ENCODE measurements at regions not wholly inside any gene's neighbourhood (a gene's known extent, or its start where the extent isn't known, plus 50 kb on each side); places are given as distances from the start of the nearest gene placed in this dataset.

DNA sequence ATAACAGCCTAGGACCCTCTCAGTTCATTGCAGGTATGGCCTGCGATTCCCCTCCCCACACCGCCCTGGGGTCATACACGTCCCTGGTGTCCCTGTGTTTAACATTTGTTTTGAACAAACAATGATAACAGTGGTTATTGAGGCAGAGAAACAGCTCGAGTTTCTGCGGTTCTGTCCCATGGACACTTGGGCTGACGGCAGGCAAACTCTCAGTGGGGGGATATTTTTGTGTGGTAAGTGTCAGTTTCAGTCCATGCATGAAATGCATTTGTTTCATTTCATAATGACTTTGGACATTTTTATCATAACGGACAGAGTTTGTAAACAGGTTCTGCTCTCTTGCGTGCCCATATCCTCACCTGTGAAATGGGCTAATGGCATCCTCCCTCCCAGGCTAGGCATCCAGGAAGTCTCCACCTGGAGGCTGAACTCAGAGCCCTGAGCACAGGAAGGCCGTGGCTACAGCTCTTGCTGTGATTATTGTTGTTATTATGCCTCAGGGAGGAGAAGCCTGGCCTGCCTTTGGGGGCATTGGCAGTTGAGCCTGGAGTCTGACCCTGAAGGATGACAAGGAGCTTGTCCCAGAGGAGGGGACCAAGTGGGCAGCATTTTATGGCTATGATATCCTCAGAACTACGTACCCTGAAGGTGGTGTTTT is 190.9 kb downstream of the GADD45G start:
- TF ChIP-seq, protein P1, sequence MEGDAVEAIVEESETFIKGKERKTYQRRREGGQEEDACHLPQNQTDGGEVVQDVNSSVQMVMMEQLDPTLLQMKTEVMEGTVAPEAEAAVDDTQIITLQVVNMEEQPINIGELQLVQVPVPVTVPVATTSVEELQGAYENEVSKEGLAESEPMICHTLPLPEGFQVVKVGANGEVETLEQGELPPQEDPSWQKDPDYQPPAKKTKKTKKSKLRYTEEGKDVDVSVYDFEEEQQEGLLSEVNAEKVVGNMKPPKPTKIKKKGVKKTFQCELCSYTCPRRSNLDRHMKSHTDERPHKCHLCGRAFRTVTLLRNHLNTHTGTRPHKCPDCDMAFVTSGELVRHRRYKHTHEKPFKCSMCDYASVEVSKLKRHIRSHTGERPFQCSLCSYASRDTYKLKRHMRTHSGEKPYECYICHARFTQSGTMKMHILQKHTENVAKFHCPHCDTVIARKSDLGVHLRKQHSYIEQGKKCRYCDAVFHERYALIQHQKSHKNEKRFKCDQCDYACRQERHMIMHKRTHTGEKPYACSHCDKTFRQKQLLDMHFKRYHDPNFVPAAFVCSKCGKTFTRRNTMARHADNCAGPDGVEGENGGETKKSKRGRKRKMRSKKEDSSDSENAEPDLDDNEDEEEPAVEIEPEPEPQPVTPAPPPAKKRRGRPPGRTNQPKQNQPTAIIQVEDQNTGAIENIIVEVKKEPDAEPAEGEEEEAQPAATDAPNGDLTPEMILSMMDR (conservative IDR thresholded peaks at IDR 0.05; ENCODE audit: low read depth, low read length), result no peak
- no peak for TF ChIP-seq EZH2 (IDR thresholded peaks at IDR 0.05; ENCODE audit: borderline replicate concordance, low read depth, low read length, poor library complexity, severe bottlenecking)
